NCI-H510A treated with DMSO at 0.1 percent for 48 hours (cell line): ENCODE measurements at regions not wholly inside any gene's neighbourhood (a gene's known extent, or its start where the extent isn't known, plus 50 kb on each side); places are given as distances from the start of the nearest gene placed in this dataset.

Experiments
- DNase-seq: peaks from one replicate; lab custom pipeline; 2025; lab: John Stamatoyannopoulos, UW

- no peak for DNase-seq
Observed at GRCh38 chr1:181858135-181858534, 203.4 kb downstream of the ZNF648 start.
